Cardiac fibroblast (primary cell): ENCODE measurements at regions not wholly inside any gene's neighbourhood (a gene's known extent, or its start where the extent isn't known, plus 50 kb on each side); places are given as distances from the start of the nearest gene placed in this dataset.

ENCODE experiments used
- DNase-seq, 2 donors: peaks; one replicate each; pipeline versions ENCODE4 v3.0.0 to v3.0.0-alpha.2; 2010; ENCODE audit warnings: low read depth in 2 of 2
- H3K4me3 ChIP-seq, 2 donors: replicated peaks in 1 of 2; 1 replicate in 1 of 2; 2 replicates in 1 of 2; pipeline ENCODE4 v1.5.1; 2011; ENCODE audit warnings: low read depth in 2 of 2, low read length in 2 of 2, mild to moderate bottlenecking in 2 of 2, moderate library complexity in 1 of 2
- TF ChIP-seq, protein P1 (sequence below): IDR thresholded peaks from one replicate; pipeline ENCODE4 v1.5.1; 2011; ENCODE audit warnings: low read depth, mild to moderate bottlenecking, low read length, inconsistent platforms

DNA sequence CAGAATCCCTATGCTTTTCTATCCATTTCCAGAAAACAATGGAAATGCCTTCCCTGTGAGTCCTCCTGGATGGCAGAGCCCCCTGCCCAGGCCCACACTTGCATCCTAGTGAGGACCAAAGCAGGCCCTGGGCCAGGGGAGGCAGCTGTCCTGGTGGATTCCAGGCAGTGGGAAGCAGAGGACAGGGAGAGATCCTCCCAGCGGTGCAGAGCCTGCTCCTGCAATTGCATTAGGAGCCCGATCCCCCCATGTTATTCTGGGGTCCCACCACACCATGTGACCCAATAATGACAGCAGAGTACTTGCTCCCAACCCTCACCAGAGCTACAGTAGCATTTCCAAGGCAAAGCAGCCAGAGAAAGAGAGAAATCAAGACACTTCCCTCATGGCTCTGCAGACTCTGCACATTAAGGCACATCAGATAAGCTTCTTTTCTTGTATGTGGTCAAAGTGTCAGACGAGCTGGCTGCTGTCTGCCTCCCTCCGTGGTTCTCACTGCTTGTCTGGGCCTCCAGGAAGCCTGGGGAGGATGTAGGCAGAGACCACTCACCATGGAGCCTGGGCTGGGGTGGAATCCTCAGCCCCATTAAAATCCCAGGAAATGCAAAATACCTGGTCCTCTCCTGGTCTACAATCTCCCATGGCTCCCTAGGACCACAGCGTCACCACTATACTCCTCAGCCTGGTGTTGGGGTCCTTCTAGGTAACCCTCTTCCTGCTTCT lies 54.9 kb upstream of the RUNX3 start:
- no peak overlapping the region for H3K4me3 ChIP-seq
- TF ChIP-seq, protein P1, sequence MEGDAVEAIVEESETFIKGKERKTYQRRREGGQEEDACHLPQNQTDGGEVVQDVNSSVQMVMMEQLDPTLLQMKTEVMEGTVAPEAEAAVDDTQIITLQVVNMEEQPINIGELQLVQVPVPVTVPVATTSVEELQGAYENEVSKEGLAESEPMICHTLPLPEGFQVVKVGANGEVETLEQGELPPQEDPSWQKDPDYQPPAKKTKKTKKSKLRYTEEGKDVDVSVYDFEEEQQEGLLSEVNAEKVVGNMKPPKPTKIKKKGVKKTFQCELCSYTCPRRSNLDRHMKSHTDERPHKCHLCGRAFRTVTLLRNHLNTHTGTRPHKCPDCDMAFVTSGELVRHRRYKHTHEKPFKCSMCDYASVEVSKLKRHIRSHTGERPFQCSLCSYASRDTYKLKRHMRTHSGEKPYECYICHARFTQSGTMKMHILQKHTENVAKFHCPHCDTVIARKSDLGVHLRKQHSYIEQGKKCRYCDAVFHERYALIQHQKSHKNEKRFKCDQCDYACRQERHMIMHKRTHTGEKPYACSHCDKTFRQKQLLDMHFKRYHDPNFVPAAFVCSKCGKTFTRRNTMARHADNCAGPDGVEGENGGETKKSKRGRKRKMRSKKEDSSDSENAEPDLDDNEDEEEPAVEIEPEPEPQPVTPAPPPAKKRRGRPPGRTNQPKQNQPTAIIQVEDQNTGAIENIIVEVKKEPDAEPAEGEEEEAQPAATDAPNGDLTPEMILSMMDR = no peak
- DNase-seq = no peak

DNA sequence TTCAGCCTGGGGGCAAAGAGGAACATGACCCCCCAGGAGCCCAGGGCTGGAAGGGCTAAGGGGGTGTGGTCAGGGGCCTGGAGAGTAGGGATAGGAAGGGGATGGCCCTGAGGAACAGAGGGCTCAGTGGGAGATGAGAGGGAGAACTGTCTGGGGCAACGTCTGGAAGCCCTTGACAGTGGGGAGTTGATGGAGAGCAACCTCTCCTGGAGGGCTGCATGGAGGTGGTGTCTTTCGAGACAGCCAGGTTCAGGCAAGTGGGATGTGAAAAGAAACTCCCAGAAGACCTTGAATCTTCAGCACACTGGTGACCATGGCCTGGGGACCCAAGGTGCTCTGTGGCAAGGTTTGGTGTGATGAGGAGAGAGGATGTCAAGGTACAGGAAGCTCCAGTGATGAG lies 54.2 kb upstream of the RUNX3 start:
- TF ChIP-seq, protein P1 = no peak
- no peak overlapping the region for H3K4me3 ChIP-seq
- DNase-seq = no peak

DNA sequence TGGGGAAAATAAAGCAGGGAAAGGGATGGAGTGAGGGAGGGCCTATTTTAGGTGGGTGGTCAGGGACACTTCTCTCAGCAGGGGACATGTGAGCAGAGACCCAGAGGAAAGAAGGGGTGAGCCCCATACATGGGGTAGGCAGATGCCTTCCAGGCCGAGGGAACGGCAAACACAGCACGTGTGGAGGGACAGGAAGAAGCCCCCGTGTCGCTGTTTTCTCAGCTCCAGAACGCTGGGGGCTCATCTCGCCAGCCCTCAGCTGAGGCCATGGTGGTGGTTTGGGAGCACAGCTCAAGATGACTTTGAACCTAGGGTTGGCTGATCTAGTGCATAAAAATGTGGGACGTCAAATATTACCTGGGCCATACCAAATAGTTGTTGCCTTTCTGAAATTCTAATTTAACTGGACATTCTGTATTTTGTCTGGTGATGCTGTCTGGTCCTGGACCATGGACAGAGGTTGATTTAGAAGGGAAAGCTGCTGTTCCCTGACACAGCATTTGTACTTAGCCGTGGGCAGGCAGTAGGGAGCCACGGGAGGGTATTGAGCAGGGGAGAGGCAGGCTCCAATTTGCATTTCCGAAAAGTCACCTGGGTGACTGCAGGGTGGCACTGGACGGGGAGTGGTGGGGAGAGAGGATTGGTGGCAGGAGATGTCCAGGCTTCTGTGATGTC lies 53.1 kb upstream of the RUNX3 start:
- H3K4me3 ChIP-seq = no peak overlapping the region
- TF ChIP-seq, protein P1 = no peak
- DNase-seq = no peak

DNA sequence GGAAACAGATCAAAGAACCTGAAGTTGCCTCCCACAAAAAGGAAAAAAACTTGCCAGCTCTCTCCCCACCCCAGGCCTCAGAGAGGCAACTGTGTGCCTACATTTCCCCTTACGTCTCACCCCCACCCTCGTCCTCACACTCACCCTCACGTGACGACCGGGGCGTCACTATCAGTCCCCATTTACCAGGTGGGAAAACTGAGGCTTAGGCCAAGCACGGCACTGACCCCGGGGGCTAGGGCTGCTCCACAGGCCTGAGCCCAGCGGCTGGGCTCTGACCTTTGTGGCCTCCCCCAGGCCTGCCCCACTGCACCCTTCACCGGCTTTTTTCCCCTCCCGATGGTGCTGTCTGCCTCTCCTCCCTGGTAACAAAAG lies 51.5 kb upstream of the RUNX3 start:
- TF ChIP-seq, protein P1 = no peak
- H3K4me3 ChIP-seq = no peak overlapping the region
- no peak for DNase-seq

DNA sequence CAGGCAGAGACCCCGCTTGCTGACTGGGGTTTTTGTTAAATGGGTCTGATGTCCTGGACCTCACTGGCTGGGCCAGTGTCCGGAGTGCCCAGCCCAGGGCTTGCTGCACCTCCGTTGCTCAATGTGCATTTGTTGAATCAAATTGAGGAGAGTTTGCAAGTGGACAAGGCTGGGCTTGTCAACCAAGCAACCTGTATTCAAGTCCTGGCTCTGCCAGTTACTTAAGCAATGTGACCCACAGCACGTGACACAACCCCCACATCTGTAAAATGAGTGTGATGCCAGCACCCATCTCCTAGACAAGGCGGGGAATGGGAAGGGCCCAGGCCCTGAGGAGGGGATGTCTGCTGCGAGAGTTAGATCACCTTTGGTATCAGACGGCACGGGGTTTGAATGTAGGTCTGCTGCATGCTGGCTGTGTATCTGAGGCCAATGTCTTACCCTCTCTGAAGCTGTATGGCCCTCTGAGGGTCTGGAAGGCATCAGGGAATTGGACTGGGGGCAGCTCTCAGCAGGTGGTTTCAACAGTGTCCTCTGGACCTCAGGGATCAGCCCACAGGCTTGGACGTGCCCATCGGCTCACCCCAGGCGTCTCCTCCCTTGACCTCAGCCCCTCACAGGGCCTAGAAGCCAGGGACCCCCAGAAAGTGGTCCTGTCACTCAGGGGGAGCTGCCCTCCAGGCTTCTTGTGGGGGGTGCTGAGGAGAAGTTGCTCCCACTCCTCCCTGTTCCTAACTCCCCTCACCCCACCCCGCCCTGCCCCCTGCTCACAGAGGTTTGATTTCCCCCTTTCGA lies 51.0 kb upstream of the RUNX3 start:
- DNase-seq = no peak
- H3K4me3 ChIP-seq = no peak overlapping the region
- TF ChIP-seq, protein P1 = no peak
